ENCODE measurements at regions not wholly inside any gene's neighbourhood (a gene's known extent, or its start where the extent isn't known, plus 50 kb on each side); places are given as distances from the start of the nearest gene placed in this dataset.

GRCh38 chr2:168300460-168300859 is 53.1 kb upstream of the STK39 start:
- no peak overlapping the region for H3K4me3 ChIP-seq
- no peaks in the 10 kb centered on the region for H3K9me3 ChIP-seq
- intact Hi-C loops (cut with DNase I) = no loop called here
- H3K27ac ChIP-seq = no peak overlapping the region
- ATAC-seq (no peak), DNase-seq (no peak)
- H3K27me3 ChIP-seq = no peaks in the 10 kb centered on the region
- no peak for TF ChIP-seq CTCF (IDR thresholded peaks at IDR 0.05)
- H3K4me1 ChIP-seq = no peaks in the 10 kb centered on the region
- H3K36me3 ChIP-seq = no peaks in the 10 kb centered on the region

DNA sequence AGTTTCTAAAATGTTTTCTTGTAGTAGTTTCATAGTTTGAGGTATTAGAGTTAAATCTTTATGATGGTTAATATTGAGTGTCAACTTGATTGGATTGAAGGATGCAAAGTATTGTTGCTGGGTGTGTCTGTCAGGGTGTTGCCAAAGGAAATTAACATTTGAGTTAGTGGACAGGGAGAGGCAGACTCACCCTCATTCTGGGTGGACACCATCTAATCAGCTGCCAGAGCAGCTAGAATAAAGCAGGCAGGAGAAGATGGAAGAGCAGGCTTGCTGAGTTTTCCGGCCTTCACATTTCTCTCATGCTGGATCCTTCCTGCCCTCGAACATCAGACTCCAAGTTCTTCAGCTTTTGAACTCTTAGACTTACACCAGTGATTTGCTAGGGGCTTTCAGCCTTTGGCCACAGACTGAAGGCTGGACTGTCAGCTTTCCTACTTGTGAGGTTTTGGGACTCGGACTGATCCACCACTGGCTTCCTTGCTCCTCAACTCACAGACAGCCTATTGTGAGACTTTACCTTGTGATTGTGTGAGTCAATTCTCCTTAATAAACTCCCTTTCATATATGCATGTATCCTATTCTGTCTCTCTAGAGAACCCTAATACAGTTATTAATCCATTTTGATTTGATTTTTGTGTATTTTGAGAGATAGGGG is 56.8 kb upstream of the STK39 start:
- Histone ChIP-seq H3K9me3 (no peaks in the 10 kb centered on the region), H3K27me3 (no peaks in the 10 kb centered on the region), H3K4me1 (no peaks in the 10 kb centered on the region), H3K27ac (no peak overlapping the region), H3K36me3 (no peaks in the 10 kb centered on the region), H3K4me3 (no peak overlapping the region)
- no peak for TF ChIP-seq CTCF (IDR thresholded peaks at IDR 0.05)
- no peak for ATAC-seq
- intact Hi-C loops (cut with DNase I) = no loop called here
- DNase-seq = no peak

DNA sequence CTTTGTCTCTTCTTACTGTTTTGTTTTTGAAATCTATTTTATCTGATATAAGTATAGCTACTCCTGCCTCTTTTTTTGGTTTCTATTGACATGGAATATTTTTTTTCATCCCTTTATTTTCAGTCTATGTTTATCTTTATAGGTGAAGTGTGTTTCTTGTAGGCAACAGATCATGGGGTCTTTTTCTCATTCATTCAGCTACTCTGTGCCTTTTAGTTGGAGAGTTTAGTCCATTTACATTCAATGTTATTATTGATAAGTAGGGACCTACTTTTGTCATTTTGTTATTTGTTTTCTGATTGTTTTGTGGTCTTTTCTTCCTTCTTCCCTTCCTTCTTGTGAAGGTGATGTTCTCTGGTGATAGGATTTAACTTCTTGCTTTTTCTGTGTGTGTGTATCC is 60.0 kb upstream of the STK39 start:
- ATAC-seq (no peak), DNase-seq (no peak)
- intact Hi-C loops (cut with DNase I) = no loop called here
- H3K4me1 ChIP-seq = no peaks in the 10 kb centered on the region
- no peaks in the 10 kb centered on the region for H3K27me3 ChIP-seq
- TF ChIP-seq CTCF (IDR thresholded peaks at IDR 0.05) = no peak
- no peak overlapping the region for H3K27ac ChIP-seq
- H3K36me3 ChIP-seq = no peaks in the 10 kb centered on the region
- H3K9me3 ChIP-seq = no peaks in the 10 kb centered on the region
- no peak overlapping the region for H3K4me3 ChIP-seq

DNA sequence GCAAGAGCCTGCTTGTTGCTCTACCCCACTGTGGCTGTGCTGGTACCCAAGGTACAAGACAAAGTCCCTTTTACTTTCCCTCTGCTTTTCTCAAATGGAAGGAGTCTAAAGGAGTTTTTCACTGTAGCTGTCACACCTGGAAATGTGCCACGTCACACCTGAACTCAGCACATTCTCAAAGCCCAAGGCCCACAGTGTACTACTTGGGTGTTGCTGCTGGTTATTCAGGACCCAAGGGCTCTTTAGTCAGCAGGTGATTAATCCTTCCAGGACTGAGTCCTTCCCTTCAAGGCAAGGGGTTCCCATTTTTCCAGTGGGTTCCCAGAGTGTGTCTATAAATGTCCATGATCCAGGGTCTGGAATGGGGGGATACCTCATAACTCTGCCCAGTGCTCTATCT is 63.2 kb upstream of the STK39 start:
- DNase-seq (no peak), ATAC-seq (no peak)
- no peak overlapping the region for H3K27ac ChIP-seq
- no peaks in the 10 kb centered on the region for H3K36me3 ChIP-seq
- no peak for TF ChIP-seq CTCF (IDR thresholded peaks at IDR 0.05)
- H3K9me3 ChIP-seq = no peaks in the 10 kb centered on the region
- no peak overlapping the region for H3K4me3 ChIP-seq
- no peaks in the 10 kb centered on the region for H3K27me3 ChIP-seq
- intact Hi-C loops (cut with DNase I) = no loop called here
- H3K4me1 ChIP-seq = no peaks in the 10 kb centered on the region

- Histone ChIP-seq H3K27me3 (no peaks in the 10 kb centered on the region), H3K27ac (no peak overlapping the region), H3K9me3 (no peaks in the 10 kb centered on the region), H3K4me3 (no peak overlapping the region), H3K36me3 (no peaks in the 10 kb centered on the region), H3K4me1 (no peaks in the 10 kb centered on the region)
- DNase-seq (no peak), ATAC-seq (no peak)
- TF ChIP-seq CTCF (IDR thresholded peaks at IDR 0.05) = no peak
- intact Hi-C loops (cut with DNase I) = no loop called here
These were observed 64.0 kb upstream of the STK39 start for GRCh38 chr2:168311261-168311910.

All from upper lobe of right lung (tissue), 1 donor.